ENCODE measurements at regions not wholly inside any gene's neighbourhood (a gene's known extent, or its start where the extent isn't known, plus 50 kb on each side); places are given as distances from the start of the nearest gene placed in this dataset.

GRCh38 chr16:66291833-66292232 lies 74.7 kb upstream of the CDH5 start:
- DNase-seq (ENCODE audit: low read depth in 2 of 2), result no peak
- TF ChIP-seq CTCF (IDR thresholded peaks at IDR 0.05; ENCODE audit: low read depth, low read length), result no peak
- no peak overlapping the region for H3K4me3 ChIP-seq (replicated peaks in 1 of 2; ENCODE audit: low read depth in 2 of 2, low read length in 2 of 2)

GRCh38 chr16:66290431-66290830 lies 76.1 kb upstream of the CDH5 start:
- no peak overlapping the region for H3K4me3 ChIP-seq (replicated peaks in 1 of 2; ENCODE audit: low read depth in 2 of 2, low read length in 2 of 2)
- TF ChIP-seq CTCF (IDR thresholded peaks at IDR 0.05; ENCODE audit: low read depth, low read length), result no peak
- DNase-seq (ENCODE audit: low read depth in 2 of 2), result no peak

GRCh38 chr16:66289986-66290385 lies 76.5 kb upstream of the CDH5 start:
- H3K4me3 ChIP-seq (replicated peaks in 1 of 2; ENCODE audit: low read depth in 2 of 2, low read length in 2 of 2), result no peak overlapping the region
- no peak for TF ChIP-seq CTCF (IDR thresholded peaks at IDR 0.05; ENCODE audit: low read depth, low read length)
- no peak for DNase-seq (ENCODE audit: low read depth in 2 of 2)

- no peak for TF ChIP-seq CTCF (IDR thresholded peaks at IDR 0.05; ENCODE audit: low read depth, low read length)
- no peak overlapping the region for H3K4me3 ChIP-seq (replicated peaks in 1 of 2; ENCODE audit: low read depth in 2 of 2, low read length in 2 of 2)
- DNase-seq (ENCODE audit: low read depth in 2 of 2), result no peak
Measured at GRCh38 chr16:66289051-66289680, 77.3 kb upstream of the CDH5 start.

GRCh38 chr16:66287926-66288325 lies 78.6 kb upstream of the CDH5 start:
- no peak for TF ChIP-seq CTCF (IDR thresholded peaks at IDR 0.05; ENCODE audit: low read depth, low read length)
- H3K4me3 ChIP-seq (replicated peaks in 1 of 2; ENCODE audit: low read depth in 2 of 2, low read length in 2 of 2), result no peak overlapping the region
- no peak for DNase-seq (ENCODE audit: low read depth in 2 of 2)

GRCh38 chr16:66287416-66287815 lies 79.1 kb upstream of the CDH5 start:
- no peak for TF ChIP-seq CTCF (IDR thresholded peaks at IDR 0.05; ENCODE audit: low read depth, low read length)
- DNase-seq (ENCODE audit: low read depth in 2 of 2), result no peak
- H3K4me3 ChIP-seq (replicated peaks in 1 of 2; ENCODE audit: low read depth in 2 of 2, low read length in 2 of 2), result no peak overlapping the region

- TF ChIP-seq CTCF (IDR thresholded peaks at IDR 0.05; ENCODE audit: low read depth, low read length), result no peak
- H3K4me3 ChIP-seq (replicated peaks in 1 of 2; ENCODE audit: low read depth in 2 of 2, low read length in 2 of 2), result no peak overlapping the region
- no peak for DNase-seq (ENCODE audit: low read depth in 2 of 2)
Measured at GRCh38 chr16:66286527-66286926, 80.0 kb upstream of the CDH5 start.

Data from cardiac fibroblast (primary cell).